GM06990 (cell line): ENCODE measurements at regions not wholly inside any gene's neighbourhood (a gene's known extent, or its start where the extent isn't known, plus 50 kb on each side); places are given as distances from the start of the nearest gene placed in this dataset.

Source experiments
- DNase-seq: peaks from one replicate; pipeline ENCODE4 v3.0.0-alpha.2; 2011; ENCODE audit not compliant: insufficient read length; ENCODE audit errors: extremely low read depth
- H3K27me3 ChIP-seq: replicated peaks from 2 replicates; pipeline ENCODE4 v1.6.0; 2011; ENCODE audit warnings: low read length; ENCODE audit not compliant: control insufficient read depth, insufficient read depth
- H3K36me3 ChIP-seq: 2 replicates; pipeline ENCODE4 v1.5.1; 2011; ENCODE audit warnings: low read length; ENCODE audit not compliant: control insufficient read depth, insufficient read depth
- H3K4me3 ChIP-seq: replicated peaks from 2 replicates; pipeline ENCODE4 v1.5.1; 2011; ENCODE audit warnings: low read depth, mild to moderate bottlenecking, control low read depth, low read length
- CTCF ChIP-seq: IDR thresholded peaks from 2 replicates; pipeline ENCODE4 v1.5.1; 2011; ENCODE audit warnings: low read length, control low read depth, mild to moderate bottlenecking, inconsistent platforms; ENCODE audit not compliant: insufficient read depth, poor library complexity, severe bottlenecking

- no peak for TF ChIP-seq CTCF
- no peaks in the 10 kb centered on the region for H3K27me3 ChIP-seq
- DNase-seq: no peak
- H3K36me3 ChIP-seq: no peaks in the 10 kb centered on the region
- no peak overlapping the region for H3K4me3 ChIP-seq
Observed at GRCh38 chr5:2569774-2570542, 181.5 kb downstream of the IRX2 start.

GRCh38 chr5:2569176-2569575 is 182.3 kb downstream of the IRX2 start:
- Histone ChIP-seq H3K36me3 (no peaks in the 10 kb centered on the region), H3K27me3 (no peaks in the 10 kb centered on the region), H3K4me3 (no peak overlapping the region)
- no peak for TF ChIP-seq CTCF
- DNase-seq: no peak

- Histone ChIP-seq H3K36me3 (no peaks in the 10 kb centered on the region), H3K4me3 (no peak overlapping the region), H3K27me3 (no peaks in the 10 kb centered on the region)
- DNase-seq: no peak
- TF ChIP-seq CTCF: no peak
Observed at GRCh38 chr5:2566284-2566683, 185.2 kb downstream of the IRX2 start.

- no peak for TF ChIP-seq CTCF
- no peak overlapping the region for H3K4me3 ChIP-seq
- H3K36me3 ChIP-seq: no peaks in the 10 kb centered on the region
- no peak for DNase-seq
- H3K27me3 ChIP-seq: no peaks in the 10 kb centered on the region
Observed at GRCh38 chr5:2565147-2565546, 186.3 kb downstream of the IRX2 start.

- H3K36me3 ChIP-seq: no peaks in the 10 kb centered on the region
- no peaks in the 10 kb centered on the region for H3K27me3 ChIP-seq
- no peak for TF ChIP-seq CTCF
- no peak overlapping the region for H3K4me3 ChIP-seq
- no peak for DNase-seq
Observed at GRCh38 chr5:2563046-2563445, 188.4 kb downstream of the IRX2 start.

- Histone ChIP-seq H3K4me3 (no peak overlapping the region), H3K27me3 (no peaks in the 10 kb centered on the region), H3K36me3 (no peaks in the 10 kb centered on the region)
- no peak for TF ChIP-seq CTCF
- no peak for DNase-seq
Observed at GRCh38 chr5:2562036-2562435, 189.4 kb downstream of the IRX2 start.
